Suppressor macrophage (primary cell): ENCODE measurements at regions not wholly inside any gene's neighbourhood (a gene's known extent, or its start where the extent isn't known, plus 50 kb on each side); places are given as distances from the start of the nearest gene placed in this dataset.
"Not testable (repeated sequence)": the region's sequence is repeated elsewhere in the genome, so short reads cannot be mapped to it uniquely, and the experiment has no call there.

Experiments
- DNase-seq, 4 experiments: peaks; one replicate each; pipeline ENCODE4 v3.0.0-alpha.2; 2020 to 2022

- DNase-seq = peak; percentile 14 to 57 (median 42)
Observed at GRCh38 chr4:159946983-159947615, 844.2 kb downstream of the RAPGEF2 start.

- no peak for DNase-seq
Observed at GRCh38 chr4:159950707-159951106, 847.8 kb downstream of the RAPGEF2 start.

GRCh38 chr4:159966746-159967145, 863.9 kb downstream of the RAPGEF2 start:
- DNase-seq = no peak

GRCh38 chr4:159976871-159977482, 874.1 kb downstream of the RAPGEF2 start:
- DNase-seq = not testable (repeated sequence)

GRCh38 chr4:159977907-159978617, 875.2 kb downstream of the RAPGEF2 start:
- DNase-seq = no peak

GRCh38 chr4:159979351-159979750, 876.5 kb downstream of the RAPGEF2 start:
- DNase-seq = no peak

GRCh38 chr4:159979953-159980352, 877.1 kb downstream of the RAPGEF2 start:
- DNase-seq = no peak

- DNase-seq = no peak
Observed at GRCh38 chr4:159980826-159981468, 878.1 kb downstream of the RAPGEF2 start.

GRCh38 chr4:159981469-159981856, 878.6 kb downstream of the RAPGEF2 start:
- no peak for DNase-seq

- no peak for DNase-seq
Observed at GRCh38 chr4:159983082-159983481, 880.2 kb downstream of the RAPGEF2 start.

- no peak for DNase-seq
Observed at GRCh38 chr4:160009656-160010493, 907.0 kb downstream of the RAPGEF2 start.

- peak in 2 of 4 experiments; percentile 0 to 16 for DNase-seq
Observed at GRCh38 chr4:160019936-160020335, 917.1 kb downstream of the RAPGEF2 start.

GRCh38 chr4:160020804-160021203, 917.9 kb downstream of the RAPGEF2 start:
- no peak for DNase-seq

- no peak for DNase-seq
Observed at GRCh38 chr4:160021870-160022269, 919.0 kb downstream of the RAPGEF2 start.

- no peak for DNase-seq
Observed at GRCh38 chr4:160026721-160027120, 923.8 kb downstream of the RAPGEF2 start.

- no peak for DNase-seq
Observed at GRCh38 chr4:160034501-160034900, 931.6 kb downstream of the RAPGEF2 start.

- no peak for DNase-seq
Observed at GRCh38 chr4:160038615-160039014, 935.7 kb downstream of the RAPGEF2 start.

GRCh38 chr4:160044693-160045092, 941.8 kb downstream of the RAPGEF2 start:
- no peak for DNase-seq

GRCh38 chr4:160082432-160083207, 979.7 kb downstream of the RAPGEF2 start:
- DNase-seq = no peak

GRCh38 chr4:160091631-160092030, 988.8 kb downstream of the RAPGEF2 start:
- DNase-seq = no peak

GRCh38 chr4:160100316-160100715, 997.4 kb downstream of the RAPGEF2 start:
- DNase-seq = no peak

GRCh38 chr4:160110891-160111290, 1008.0 kb downstream of the RAPGEF2 start:
- no peak for DNase-seq
